ENCODE measurements at regions not wholly inside any gene's neighbourhood (a gene's known extent, or its start where the extent isn't known, plus 50 kb on each side); places are given as distances from the start of the nearest gene placed in this dataset.

DNA sequence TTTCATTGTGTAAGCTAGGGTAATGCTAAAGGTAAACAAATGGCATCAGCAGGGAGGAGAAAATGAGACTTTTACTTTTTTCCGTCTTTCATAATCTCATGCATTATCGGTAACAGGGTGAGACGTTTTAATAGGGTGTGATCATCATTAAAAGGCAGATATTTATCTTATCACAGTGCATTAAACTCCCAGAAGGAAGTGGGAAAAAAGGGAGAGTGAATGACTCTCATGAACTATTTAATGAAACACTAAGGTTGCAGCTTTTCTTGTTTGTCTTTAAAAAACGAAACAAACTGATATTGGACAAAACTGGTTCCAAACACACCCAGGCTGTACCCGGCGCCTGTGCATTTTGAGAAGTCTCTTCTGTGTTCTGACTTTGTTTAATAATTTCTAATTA, 1936.8 kb upstream of the PIK3C3 start:
- 0 out of 2 replicates have a peak overlapping the region, but pooled peaks have one; percentile 18 for H3K4me3 ChIP-seq (ENCODE audit: low read length)
- ATAC-seq (no peak), DNase-seq (no peak)
- intact Hi-C loops (cut with micrococcal nuclease), result no loop called here
- no peak overlapping the region for H3K9ac ChIP-seq (ENCODE audit: low read length)
- H3K27me3 ChIP-seq (ENCODE audit: low read length), result no peaks in the 10 kb centered on the region
- ChIA-PET CTCF (interaction anchor here (0.6 kb wide), 1 partner anchor 275 kb away, joined by 4 read pairs; no protein-coding TSS in a partner anchor), POLR2A (ENCODE audit: unreplicated experiment) (no interaction called here)
- H2AFZ ChIP-seq (ENCODE audit: low read length), result 0 out of 2 replicates have a peak overlapping the region, but pooled peaks have one; percentile 26
- no peaks in the 10 kb centered on the region for H3K36me3 ChIP-seq (ENCODE audit: low read depth, low read length)
- peak overlapping the region; percentile 49 for H3K4me2 ChIP-seq (ENCODE audit: low read length)
- no peaks in the 10 kb centered on the region for H3F3A ChIP-seq (ENCODE audit: low read length, unreplicated experiment)
- H3K9me2 ChIP-seq (replicated peaks; ENCODE audit: low read length), result no peaks in the 10 kb centered on the region
- no peaks in the 10 kb centered on the region for H3K4me1 ChIP-seq (ENCODE audit: insufficient read depth, low read length)
- no peaks in the 10 kb centered on the region for H3K79me2 ChIP-seq (ENCODE audit: low read length)
- no peak overlapping the region for H3K27ac ChIP-seq (ENCODE audit: low read length)
- H4K20me1 ChIP-seq (ENCODE audit: low read length), result no peaks in the 10 kb centered on the region
- H3K9me3 ChIP-seq (ENCODE audit: low read length), result no peaks in the 10 kb centered on the region
- BruUV-seq (replicated peaks), result no TSS peak
- no peak for TF ChIP-seq EZH2phosphoT487 (IDR thresholded peaks at IDR 0.05; ENCODE audit: borderline replicate concordance, low read length)
- no peak for TF ChIP-seq EZH2 (IDR thresholded peaks at IDR 0.05; ENCODE audit: low read length, unreplicated experiment)
- TF ChIP-seq, protein P1, sequence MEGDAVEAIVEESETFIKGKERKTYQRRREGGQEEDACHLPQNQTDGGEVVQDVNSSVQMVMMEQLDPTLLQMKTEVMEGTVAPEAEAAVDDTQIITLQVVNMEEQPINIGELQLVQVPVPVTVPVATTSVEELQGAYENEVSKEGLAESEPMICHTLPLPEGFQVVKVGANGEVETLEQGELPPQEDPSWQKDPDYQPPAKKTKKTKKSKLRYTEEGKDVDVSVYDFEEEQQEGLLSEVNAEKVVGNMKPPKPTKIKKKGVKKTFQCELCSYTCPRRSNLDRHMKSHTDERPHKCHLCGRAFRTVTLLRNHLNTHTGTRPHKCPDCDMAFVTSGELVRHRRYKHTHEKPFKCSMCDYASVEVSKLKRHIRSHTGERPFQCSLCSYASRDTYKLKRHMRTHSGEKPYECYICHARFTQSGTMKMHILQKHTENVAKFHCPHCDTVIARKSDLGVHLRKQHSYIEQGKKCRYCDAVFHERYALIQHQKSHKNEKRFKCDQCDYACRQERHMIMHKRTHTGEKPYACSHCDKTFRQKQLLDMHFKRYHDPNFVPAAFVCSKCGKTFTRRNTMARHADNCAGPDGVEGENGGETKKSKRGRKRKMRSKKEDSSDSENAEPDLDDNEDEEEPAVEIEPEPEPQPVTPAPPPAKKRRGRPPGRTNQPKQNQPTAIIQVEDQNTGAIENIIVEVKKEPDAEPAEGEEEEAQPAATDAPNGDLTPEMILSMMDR (conservative IDR thresholded peaks at IDR 0.05; ENCODE audit: low read depth, low read length), result no peak

DNA sequence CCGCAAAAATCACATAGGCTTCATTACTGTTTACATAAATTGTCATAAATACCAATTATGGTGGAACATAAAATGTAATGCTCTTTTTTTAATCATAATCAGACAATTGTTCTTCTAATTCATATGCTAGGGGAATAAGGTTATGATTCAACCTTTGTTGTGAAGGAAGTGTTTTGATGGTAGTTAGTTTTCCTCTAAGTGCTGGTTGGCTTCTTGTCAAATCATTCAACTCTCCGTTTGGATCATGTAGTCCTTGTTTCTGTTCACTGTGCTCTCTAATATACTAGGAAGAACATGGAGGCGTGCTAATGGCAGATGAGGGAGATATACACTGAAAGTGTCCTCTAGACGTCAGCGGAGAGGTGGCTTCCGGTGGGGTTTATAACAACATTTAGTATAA, 1938.0 kb upstream of the PIK3C3 start:
- Histone ChIP-seq H3K9me2 (replicated peaks; ENCODE audit: low read length) (no peaks in the 10 kb centered on the region), H3K27ac (ENCODE audit: low read length) (no peak overlapping the region), H3K4me3 (ENCODE audit: low read length) (no peak overlapping the region), H3K27me3 (ENCODE audit: low read length) (no peaks in the 10 kb centered on the region), H3K36me3 (ENCODE audit: low read depth, low read length) (no peaks in the 10 kb centered on the region), H3K9ac (ENCODE audit: low read length) (no peak overlapping the region), H2AFZ (ENCODE audit: low read length) (no peak overlapping the region), H3K4me2 (ENCODE audit: low read length) (no peak overlapping the region), H3K4me1 (ENCODE audit: insufficient read depth, low read length) (no peaks in the 10 kb centered on the region), H4K20me1 (ENCODE audit: low read length) (no peaks in the 10 kb centered on the region), H3K79me2 (ENCODE audit: low read length) (no peaks in the 10 kb centered on the region), H3F3A (ENCODE audit: low read length, unreplicated experiment) (no peaks in the 10 kb centered on the region), H3K9me3 (ENCODE audit: low read length) (no peaks in the 10 kb centered on the region)
- ChIA-PET CTCF (no interaction called here), POLR2A (ENCODE audit: unreplicated experiment) (no interaction called here)
- intact Hi-C loops (cut with micrococcal nuclease), result no loop called here
- DNase-seq (no peak), ATAC-seq (no peak)
- TF ChIP-seq, protein P1 (conservative IDR thresholded peaks at IDR 0.05; ENCODE audit: low read depth, low read length), result no peak
- TF ChIP-seq EZH2 (IDR thresholded peaks at IDR 0.05; ENCODE audit: low read length, unreplicated experiment) (no peak), EZH2phosphoT487 (IDR thresholded peaks at IDR 0.05; ENCODE audit: borderline replicate concordance, low read length) (no peak)
- no TSS peak for BruUV-seq (replicated peaks)

DNA sequence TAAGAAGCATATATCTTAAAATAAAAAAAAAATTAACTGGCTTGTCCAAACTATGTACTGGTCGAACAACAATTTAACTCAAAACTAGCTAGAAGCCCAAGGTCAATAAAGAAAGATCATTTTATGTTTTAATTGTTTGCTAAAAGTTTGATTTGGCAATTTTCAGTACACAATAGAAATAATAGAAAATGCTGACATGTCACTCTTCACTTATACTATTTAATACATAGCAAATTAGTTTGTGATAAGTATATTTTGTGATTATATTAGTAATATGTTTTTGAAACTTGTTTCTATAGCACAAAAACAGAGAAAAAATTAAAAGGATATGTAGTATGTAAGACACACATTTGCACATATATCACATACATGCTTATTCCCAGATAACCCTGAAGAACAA, 1938.6 kb upstream of the PIK3C3 start:
- TF ChIP-seq, protein P1 (conservative IDR thresholded peaks at IDR 0.05; ENCODE audit: low read depth, low read length), result no peak
- TF ChIP-seq EZH2 (IDR thresholded peaks at IDR 0.05; ENCODE audit: low read length, unreplicated experiment) (no peak), EZH2phosphoT487 (IDR thresholded peaks at IDR 0.05; ENCODE audit: borderline replicate concordance, low read length) (no peak)
- intact Hi-C loops (cut with micrococcal nuclease), result no loop called here
- H3K27me3 ChIP-seq (ENCODE audit: low read length), result no peaks in the 10 kb centered on the region
- H4K20me1 ChIP-seq (ENCODE audit: low read length), result no peaks in the 10 kb centered on the region
- ATAC-seq (no peak), DNase-seq (no peak)
- no peak overlapping the region for H3K27ac ChIP-seq (ENCODE audit: low read length)
- H3K4me2 ChIP-seq (ENCODE audit: low read length), result no peak overlapping the region
- H3F3A ChIP-seq (ENCODE audit: low read length, unreplicated experiment), result no peaks in the 10 kb centered on the region
- H2AFZ ChIP-seq (ENCODE audit: low read length), result no peak overlapping the region
- no TSS peak for BruUV-seq (replicated peaks)
- no peaks in the 10 kb centered on the region for H3K36me3 ChIP-seq (ENCODE audit: low read depth, low read length)
- H3K9ac ChIP-seq (ENCODE audit: low read length), result no peak overlapping the region
- H3K79me2 ChIP-seq (ENCODE audit: low read length), result no peaks in the 10 kb centered on the region
- no peak overlapping the region for H3K4me3 ChIP-seq (ENCODE audit: low read length)
- ChIA-PET CTCF (no interaction called here), POLR2A (ENCODE audit: unreplicated experiment) (no interaction called here)
- no peaks in the 10 kb centered on the region for H3K4me1 ChIP-seq (ENCODE audit: insufficient read depth, low read length)
- H3K9me3 ChIP-seq (ENCODE audit: low read length), result no peaks in the 10 kb centered on the region
- no peaks in the 10 kb centered on the region for H3K9me2 ChIP-seq (replicated peaks; ENCODE audit: low read length)
